Liver (tissue), 8 donors: ENCODE measurements at regions not wholly inside any gene's neighbourhood (a gene's known extent, or its start where the extent isn't known, plus 50 kb on each side); places are given as distances from the start of the nearest gene placed in this dataset.

Experiments used
- DNase-seq: peaks from one replicate; pipeline ENCODE4 v3.0.0-alpha.2; 2017; ENCODE audit warnings: low spot score
- H3K27ac ChIP-seq, 2 donors: one replicate each; pipeline ENCODE4 v1.7.0; 2013; ENCODE audit warnings: inconsistent platforms in 2 of 2, low read length in 2 of 2, control low read depth in 1 of 2, low read depth in 1 of 2, mild to moderate bottlenecking in 1 of 2
- H3K27me3 ChIP-seq, 4 donors: one replicate each; pipeline versions ENCODE4 v1.6.1 to v1.7.0; 2013; ENCODE audit warnings: low read length in 3 of 4, inconsistent platforms in 1 of 4, mild to moderate bottlenecking in 1 of 4, moderate library complexity in 1 of 4; ENCODE audit not compliant: control insufficient read depth in 4 of 4, insufficient read depth in 4 of 4
- H3K36me3 ChIP-seq, 4 donors: one replicate each; pipeline versions ENCODE4 v1.6.1 to v1.7.0; 2013; ENCODE audit warnings: low read length in 3 of 4, mild to moderate bottlenecking in 3 of 4, low read depth in 1 of 4, moderate library complexity in 1 of 4; ENCODE audit not compliant: control insufficient read depth in 4 of 4, insufficient read depth in 3 of 4
- H3K4me1 ChIP-seq, 4 donors: one replicate each; pipeline versions ENCODE4 v1.6.1 to v1.7.0; 2013; ENCODE audit warnings: low read length in 3 of 4, mild to moderate bottlenecking in 3 of 4, moderate library complexity in 1 of 4; ENCODE audit not compliant: control insufficient read depth in 4 of 4, insufficient read depth in 4 of 4
- H3K4me3 ChIP-seq, 3 donors: one replicate each; pipeline versions ENCODE4 v1.6.1 to v1.7.0; 2013; ENCODE audit warnings: low read length in 3 of 3, control low read depth in 1 of 3, low read depth in 1 of 3, mild to moderate bottlenecking in 1 of 3
- H3K9ac ChIP-seq, 2 donors: one replicate each; pipeline ENCODE4 v1.7.0; 2013; ENCODE audit warnings: low read length in 2 of 2, mild to moderate bottlenecking in 2 of 2, moderate library complexity in 2 of 2, control low read depth in 1 of 2, low read depth in 1 of 2
- H3K9me3 ChIP-seq, 4 donors: one replicate each; pipeline versions ENCODE4 v1.6.1 to v1.7.0; 2013; ENCODE audit warnings: low read length in 3 of 4; ENCODE audit not compliant: control insufficient read depth in 4 of 4
- FOXA2 ChIP-seq: IDR thresholded peaks from 2 replicates; pipeline ENCODE4 v1.6.1; 2016; ENCODE audit warnings: antibody characterized with exemption
- HNF4G ChIP-seq: IDR thresholded peaks from 2 replicates; pipeline ENCODE4 v1.6.1; 2016; ENCODE audit warnings: antibody characterized with exemption
- JUND ChIP-seq, 2 donors: IDR thresholded peaks; 2 replicates each; pipeline ENCODE4 v1.6.1; 2016; ENCODE audit warnings: antibody characterized with exemption in 2 of 2
- NR2F2 ChIP-seq: IDR thresholded peaks from 2 replicates; pipeline ENCODE4 v1.6.1; 2016; ENCODE audit warnings: antibody characterized with exemption
- SP1 ChIP-seq: IDR thresholded peaks from 2 replicates; pipeline ENCODE4 v1.6.1; 2018; ENCODE audit warnings: antibody characterized with exemption, mild to moderate bottlenecking
- TAF1 ChIP-seq: conservative IDR thresholded peaks from 2 replicates; pipeline ENCODE4 v1.6.1; 2016; ENCODE audit warnings: antibody characterized with exemption, mild to moderate bottlenecking
- WGBS: extraction: QIAGEN DNeasy Blood & Tissue Kit; methylation state at CpG from one replicate; pipeline ENCODE4 v1.1.7; 2013; 5-methylcytosine and 5-hydroxymethylcytosine counted together
- TF ChIP-seq, protein P1 (sequence below): IDR thresholded peaks from 2 replicates; pipeline ENCODE4 v1.6.1; 2016; ENCODE audit warnings: antibody characterized with exemption, mild to moderate bottlenecking
- TF ChIP-seq, protein P2 (sequence below): IDR thresholded peaks from 2 replicates; pipeline ENCODE4 v1.6.1; 2016; ENCODE audit warnings: antibody characterized with exemption
- TF ChIP-seq, protein P3 (sequence below): fragments of 150-350 bp; IDR thresholded peaks from 2 replicates; pipeline ENCODE4 v1.5.1; 2017; ENCODE audit warnings: improper control_type of control experiment, low read depth, low read length; ENCODE audit not compliant: missing input control
- donor health status: healthy.
- donor health status: healthy.
- donor health status: healthy.
- donor health status: healthy.
- donor health status: healthy.

DNA sequence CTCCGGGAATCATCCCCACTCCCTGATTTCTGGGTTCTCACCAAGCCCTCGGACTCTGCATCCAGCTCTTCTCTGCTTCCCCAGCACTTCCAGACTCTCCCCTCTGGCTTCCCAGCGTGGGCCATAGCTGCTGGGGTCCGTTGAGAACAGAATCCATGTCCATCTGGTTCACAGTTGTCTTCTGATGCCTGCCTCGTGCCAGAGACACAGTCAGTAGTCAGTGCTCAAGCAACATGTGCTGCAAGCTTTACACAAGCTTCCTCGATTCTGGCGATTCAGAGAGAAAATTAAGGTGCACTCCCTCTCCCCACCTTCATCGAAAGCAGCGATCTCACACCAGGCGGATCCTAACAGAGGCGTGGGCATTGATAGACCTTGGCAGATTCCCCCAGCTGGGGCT, 495.5 kb downstream of the TBC1D22A start:
- DNase-seq = no peak
- no peaks in the 10 kb centered on the region for H3K4me1 ChIP-seq
- no peak overlapping the region for H3K9ac ChIP-seq
- H3K27ac ChIP-seq = no peak overlapping the region
- no peaks in the 10 kb centered on the region for H3K9me3 ChIP-seq
- no peaks in the 10 kb centered on the region for H3K27me3 ChIP-seq
- H3K36me3 ChIP-seq = no peaks in the 10 kb centered on the region
- WGBS = 76% methylated on average over 11 of the region's 11 CpGs
- H3K4me3 ChIP-seq = no peak overlapping the region
- no peak for TF ChIP-seq HNF4G
- TF ChIP-seq, protein P1, sequence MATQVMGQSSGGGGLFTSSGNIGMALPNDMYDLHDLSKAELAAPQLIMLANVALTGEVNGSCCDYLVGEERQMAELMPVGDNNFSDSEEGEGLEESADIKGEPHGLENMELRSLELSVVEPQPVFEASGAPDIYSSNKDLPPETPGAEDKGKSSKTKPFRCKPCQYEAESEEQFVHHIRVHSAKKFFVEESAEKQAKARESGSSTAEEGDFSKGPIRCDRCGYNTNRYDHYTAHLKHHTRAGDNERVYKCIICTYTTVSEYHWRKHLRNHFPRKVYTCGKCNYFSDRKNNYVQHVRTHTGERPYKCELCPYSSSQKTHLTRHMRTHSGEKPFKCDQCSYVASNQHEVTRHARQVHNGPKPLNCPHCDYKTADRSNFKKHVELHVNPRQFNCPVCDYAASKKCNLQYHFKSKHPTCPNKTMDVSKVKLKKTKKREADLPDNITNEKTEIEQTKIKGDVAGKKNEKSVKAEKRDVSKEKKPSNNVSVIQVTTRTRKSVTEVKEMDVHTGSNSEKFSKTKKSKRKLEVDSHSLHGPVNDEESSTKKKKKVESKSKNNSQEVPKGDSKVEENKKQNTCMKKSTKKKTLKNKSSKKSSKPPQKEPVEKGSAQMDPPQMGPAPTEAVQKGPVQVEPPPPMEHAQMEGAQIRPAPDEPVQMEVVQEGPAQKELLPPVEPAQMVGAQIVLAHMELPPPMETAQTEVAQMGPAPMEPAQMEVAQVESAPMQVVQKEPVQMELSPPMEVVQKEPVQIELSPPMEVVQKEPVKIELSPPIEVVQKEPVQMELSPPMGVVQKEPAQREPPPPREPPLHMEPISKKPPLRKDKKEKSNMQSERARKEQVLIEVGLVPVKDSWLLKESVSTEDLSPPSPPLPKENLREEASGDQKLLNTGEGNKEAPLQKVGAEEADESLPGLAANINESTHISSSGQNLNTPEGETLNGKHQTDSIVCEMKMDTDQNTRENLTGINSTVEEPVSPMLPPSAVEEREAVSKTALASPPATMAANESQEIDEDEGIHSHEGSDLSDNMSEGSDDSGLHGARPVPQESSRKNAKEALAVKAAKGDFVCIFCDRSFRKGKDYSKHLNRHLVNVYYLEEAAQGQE = no peak
- TF ChIP-seq NR2F2 = no peak
- no peak for TF ChIP-seq TAF1
- TF ChIP-seq SP1 = no peak
- no peak for TF ChIP-seq FOXA2

DNA sequence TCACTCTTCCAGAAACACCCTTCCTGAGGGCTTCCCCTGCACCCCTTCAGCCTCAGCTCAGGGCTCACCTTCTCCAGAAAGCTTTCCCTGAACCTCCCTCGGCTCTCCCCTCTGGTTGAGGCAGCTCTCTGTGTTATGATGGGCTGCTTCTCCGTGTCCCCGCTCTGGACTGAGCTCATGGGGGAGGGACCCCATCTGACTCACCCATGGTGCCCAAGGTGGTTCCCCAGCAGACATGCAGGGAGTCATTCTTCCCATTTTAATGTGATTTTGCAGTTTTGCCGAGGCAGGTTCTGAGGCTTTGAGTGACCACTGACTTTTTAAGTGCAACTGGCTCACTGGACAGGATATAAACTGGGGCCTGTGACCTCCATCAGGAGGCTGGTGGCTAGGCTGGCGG, 495.1 kb downstream of the TBC1D22A start:
- no peaks in the 10 kb centered on the region for H3K36me3 ChIP-seq
- WGBS = 69% methylated on average over 5 of the region's 5 CpGs
- TF ChIP-seq, protein P2, sequence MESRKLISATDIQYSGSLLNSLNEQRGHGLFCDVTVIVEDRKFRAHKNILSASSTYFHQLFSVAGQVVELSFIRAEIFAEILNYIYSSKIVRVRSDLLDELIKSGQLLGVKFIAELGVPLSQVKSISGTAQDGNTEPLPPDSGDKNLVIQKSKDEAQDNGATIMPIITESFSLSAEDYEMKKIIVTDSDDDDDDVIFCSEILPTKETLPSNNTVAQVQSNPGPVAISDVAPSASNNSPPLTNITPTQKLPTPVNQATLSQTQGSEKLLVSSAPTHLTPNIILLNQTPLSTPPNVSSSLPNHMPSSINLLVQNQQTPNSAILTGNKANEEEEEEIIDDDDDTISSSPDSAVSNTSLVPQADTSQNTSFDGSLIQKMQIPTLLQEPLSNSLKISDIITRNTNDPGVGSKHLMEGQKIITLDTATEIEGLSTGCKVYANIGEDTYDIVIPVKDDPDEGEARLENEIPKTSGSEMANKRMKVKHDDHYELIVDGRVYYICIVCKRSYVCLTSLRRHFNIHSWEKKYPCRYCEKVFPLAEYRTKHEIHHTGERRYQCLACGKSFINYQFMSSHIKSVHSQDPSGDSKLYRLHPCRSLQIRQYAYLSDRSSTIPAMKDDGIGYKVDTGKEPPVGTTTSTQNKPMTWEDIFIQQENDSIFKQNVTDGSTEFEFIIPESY = no peak
- TF ChIP-seq, protein P1 = no peak
- TF ChIP-seq SP1 = no peak
- no peak for TF ChIP-seq JUND (IDR thresholded peaks at IDR 0.05)
- no peak for TF ChIP-seq NR2F2
- no peak for TF ChIP-seq HNF4G
- TF ChIP-seq, protein P3, sequence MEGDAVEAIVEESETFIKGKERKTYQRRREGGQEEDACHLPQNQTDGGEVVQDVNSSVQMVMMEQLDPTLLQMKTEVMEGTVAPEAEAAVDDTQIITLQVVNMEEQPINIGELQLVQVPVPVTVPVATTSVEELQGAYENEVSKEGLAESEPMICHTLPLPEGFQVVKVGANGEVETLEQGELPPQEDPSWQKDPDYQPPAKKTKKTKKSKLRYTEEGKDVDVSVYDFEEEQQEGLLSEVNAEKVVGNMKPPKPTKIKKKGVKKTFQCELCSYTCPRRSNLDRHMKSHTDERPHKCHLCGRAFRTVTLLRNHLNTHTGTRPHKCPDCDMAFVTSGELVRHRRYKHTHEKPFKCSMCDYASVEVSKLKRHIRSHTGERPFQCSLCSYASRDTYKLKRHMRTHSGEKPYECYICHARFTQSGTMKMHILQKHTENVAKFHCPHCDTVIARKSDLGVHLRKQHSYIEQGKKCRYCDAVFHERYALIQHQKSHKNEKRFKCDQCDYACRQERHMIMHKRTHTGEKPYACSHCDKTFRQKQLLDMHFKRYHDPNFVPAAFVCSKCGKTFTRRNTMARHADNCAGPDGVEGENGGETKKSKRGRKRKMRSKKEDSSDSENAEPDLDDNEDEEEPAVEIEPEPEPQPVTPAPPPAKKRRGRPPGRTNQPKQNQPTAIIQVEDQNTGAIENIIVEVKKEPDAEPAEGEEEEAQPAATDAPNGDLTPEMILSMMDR = no peak
- H3K9me3 ChIP-seq = no peaks in the 10 kb centered on the region
- H3K27me3 ChIP-seq = no peaks in the 10 kb centered on the region
- no peaks in the 10 kb centered on the region for H3K4me1 ChIP-seq
- no peak overlapping the region for H3K9ac ChIP-seq
- H3K27ac ChIP-seq = no peak overlapping the region
- no peak for DNase-seq
- H3K4me3 ChIP-seq = no peak overlapping the region
